ENCODE measurements at regions not wholly inside any gene's neighbourhood (a gene's known extent, or its start where the extent isn't known, plus 50 kb on each side); places are given as distances from the start of the nearest gene placed in this dataset.

GRCh38 chr18:75482880-75483279, 55.4 kb upstream of the SMIM21 start:
- DNase-seq (no peak), ATAC-seq (ENCODE audit: low FRiP score in 2 of 2) (no peak)
- Histone ChIP-seq H3K4me3 (no peak overlapping the region), H3K9me3 (no peaks in the 10 kb centered on the region), H3K27ac (no peak overlapping the region), H3K27me3 (no peaks in the 10 kb centered on the region), H3K36me3 (no peaks in the 10 kb centered on the region), H3K4me1 (no peaks in the 10 kb centered on the region)
- TF ChIP-seq EP300 (IDR thresholded peaks at IDR 0.05), result no peak
- TF ChIP-seq, protein P1, sequence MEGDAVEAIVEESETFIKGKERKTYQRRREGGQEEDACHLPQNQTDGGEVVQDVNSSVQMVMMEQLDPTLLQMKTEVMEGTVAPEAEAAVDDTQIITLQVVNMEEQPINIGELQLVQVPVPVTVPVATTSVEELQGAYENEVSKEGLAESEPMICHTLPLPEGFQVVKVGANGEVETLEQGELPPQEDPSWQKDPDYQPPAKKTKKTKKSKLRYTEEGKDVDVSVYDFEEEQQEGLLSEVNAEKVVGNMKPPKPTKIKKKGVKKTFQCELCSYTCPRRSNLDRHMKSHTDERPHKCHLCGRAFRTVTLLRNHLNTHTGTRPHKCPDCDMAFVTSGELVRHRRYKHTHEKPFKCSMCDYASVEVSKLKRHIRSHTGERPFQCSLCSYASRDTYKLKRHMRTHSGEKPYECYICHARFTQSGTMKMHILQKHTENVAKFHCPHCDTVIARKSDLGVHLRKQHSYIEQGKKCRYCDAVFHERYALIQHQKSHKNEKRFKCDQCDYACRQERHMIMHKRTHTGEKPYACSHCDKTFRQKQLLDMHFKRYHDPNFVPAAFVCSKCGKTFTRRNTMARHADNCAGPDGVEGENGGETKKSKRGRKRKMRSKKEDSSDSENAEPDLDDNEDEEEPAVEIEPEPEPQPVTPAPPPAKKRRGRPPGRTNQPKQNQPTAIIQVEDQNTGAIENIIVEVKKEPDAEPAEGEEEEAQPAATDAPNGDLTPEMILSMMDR (IDR thresholded peaks at IDR 0.05), result no peak
- TF ChIP-seq POLR2A (IDR thresholded peaks at IDR 0.05), result no peak
- no peak for TF ChIP-seq POLR2AphosphoS5 (IDR thresholded peaks at IDR 0.05)

DNA sequence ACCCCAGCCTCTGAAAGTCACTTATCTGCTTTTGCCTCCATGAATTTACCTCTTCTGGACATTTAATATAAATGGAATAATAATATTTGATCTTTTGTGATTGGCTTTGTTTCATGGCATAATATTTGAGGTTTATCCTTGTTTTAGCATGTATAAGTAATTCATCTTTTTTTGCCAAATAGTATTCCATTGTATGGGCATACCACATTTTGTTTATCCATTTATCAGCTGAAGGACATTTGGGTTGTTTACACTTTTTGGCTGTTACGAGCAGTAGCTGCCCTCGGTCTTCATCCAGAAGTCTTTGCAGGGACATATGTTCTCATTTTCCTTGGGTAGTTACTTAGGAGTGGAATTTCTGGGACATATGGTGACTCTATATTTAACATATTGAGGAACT, 53.0 kb upstream of the SMIM21 start:
- ATAC-seq (ENCODE audit: low FRiP score in 2 of 2) (no peak), DNase-seq (no peak)
- Histone ChIP-seq H3K27me3 (no peaks in the 10 kb centered on the region), H3K4me3 (no peak overlapping the region), H3K4me1 (no peaks in the 10 kb centered on the region), H3K27ac (no peak overlapping the region), H3K9me3 (no peaks in the 10 kb centered on the region), H3K36me3 (no peaks in the 10 kb centered on the region)
- 96% methylated on average over 2 of the region's 2 CpGs for WGBS, 2 donors
- TF ChIP-seq POLR2A (IDR thresholded peaks at IDR 0.05) (no peak), EP300 (IDR thresholded peaks at IDR 0.05) (no peak), POLR2AphosphoS5 (IDR thresholded peaks at IDR 0.05) (no peak)
- TF ChIP-seq, protein P1 (IDR thresholded peaks at IDR 0.05), result no peak

DNA sequence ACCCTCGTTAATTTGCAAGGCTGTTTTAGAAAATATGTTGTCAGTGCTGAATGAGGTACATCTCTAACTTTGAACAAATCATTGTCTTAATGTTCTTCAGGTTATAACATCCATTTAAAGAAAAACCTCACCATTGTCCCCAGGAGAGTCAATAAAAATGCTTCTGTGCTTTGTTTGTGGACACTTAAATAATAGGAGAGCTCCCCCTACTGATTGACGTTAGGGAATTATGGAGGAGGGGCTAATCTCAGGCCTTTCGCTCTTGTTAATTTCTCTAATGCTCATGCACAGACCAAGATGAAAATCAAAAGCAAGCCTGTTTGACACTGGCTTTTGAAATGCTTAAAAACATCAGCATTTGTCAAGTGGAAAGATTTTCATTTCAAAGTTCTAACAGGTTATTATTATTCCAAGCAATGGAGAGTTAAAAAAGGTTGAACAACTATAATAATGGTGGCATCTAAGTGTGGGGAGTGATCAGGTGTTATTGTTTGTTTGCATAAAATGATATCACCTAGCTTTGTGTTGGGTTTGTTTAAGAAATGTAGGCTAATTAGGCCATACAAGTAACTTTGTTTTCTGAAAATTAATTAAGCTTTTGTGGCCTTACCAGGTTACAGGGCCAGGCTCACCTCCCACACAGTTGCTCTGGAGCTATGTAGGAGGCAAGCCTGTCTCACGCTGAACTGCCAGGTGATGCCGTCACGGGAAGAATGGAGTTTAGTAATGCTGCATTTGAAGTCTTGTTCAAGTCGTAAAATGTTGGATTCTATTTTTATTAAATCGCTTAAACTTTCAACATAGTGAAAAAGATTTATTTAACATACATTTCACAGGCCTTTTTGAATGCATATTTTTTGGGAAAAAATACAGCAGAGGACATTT, 51.7 kb upstream of the SMIM21 start:
- H3K27ac ChIP-seq, result no peak overlapping the region
- H3K27me3 ChIP-seq, result no peaks in the 10 kb centered on the region
- peak; percentile 46 to 85 for ATAC-seq (ENCODE audit: low FRiP score in 2 of 2)
- H3K36me3 ChIP-seq, result no peaks in the 10 kb centered on the region
- H3K4me1 ChIP-seq, result no peaks in the 10 kb centered on the region
- TF ChIP-seq POLR2A (IDR thresholded peaks at IDR 0.05), result no peak
- TF ChIP-seq, protein P1 (IDR thresholded peaks at IDR 0.05), result peak; percentile 44 to 59 (median 54)
- H3K4me3 ChIP-seq, result no peak overlapping the region
- no peak for DNase-seq
- no peaks in the 10 kb centered on the region for H3K9me3 ChIP-seq
- 64 to 65% methylated on average over 8 of the region's 8 CpGs for WGBS, 2 donors

DNA sequence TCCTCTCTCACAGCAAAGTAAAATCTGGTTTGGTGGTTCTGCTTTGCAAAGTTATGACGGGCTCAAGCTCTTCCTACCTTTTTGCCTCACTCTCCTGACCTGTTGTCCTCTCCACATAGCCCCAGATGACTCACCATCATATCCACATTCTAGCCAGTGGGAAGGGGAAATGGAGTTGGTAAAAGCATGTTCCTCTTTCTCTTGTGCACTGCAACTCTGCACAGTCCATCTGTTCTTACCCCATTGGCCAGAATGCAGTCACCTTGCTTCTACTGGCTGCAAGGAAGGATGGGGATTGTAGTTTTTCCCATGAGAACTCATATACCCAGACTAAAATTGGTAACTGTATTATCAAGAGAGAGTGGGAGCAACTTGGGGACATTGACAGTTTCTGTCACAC, 50.4 kb upstream of the SMIM21 start:
- H3K27ac ChIP-seq, result no peak overlapping the region
- ATAC-seq (ENCODE audit: low FRiP score in 2 of 2) (peak; percentile 26 to 70), DNase-seq (no peak)
- TF ChIP-seq POLR2AphosphoS5 (IDR thresholded peaks at IDR 0.05) (no peak), EP300 (IDR thresholded peaks at IDR 0.05) (no peak), POLR2A (IDR thresholded peaks at IDR 0.05) (no peak)
- TF ChIP-seq, protein P1 (IDR thresholded peaks at IDR 0.05), result no peak
- no peaks in the 10 kb centered on the region for H3K9me3 ChIP-seq
- H3K4me3 ChIP-seq, result no peak overlapping the region
- H3K4me1 ChIP-seq, result no peaks in the 10 kb centered on the region
- H3K27me3 ChIP-seq, result no peaks in the 10 kb centered on the region
- H3K36me3 ChIP-seq, result no peaks in the 10 kb centered on the region
- 63 to 76% methylated on average over 1 of the region's 1 CpG for WGBS, 2 donors

Small RNA genes in the stretch of these regions (small RNA-seq; reads per million reads assigned to genes)
- 0 reads per million in 4 donors for gene AC021506.2
